A549 (cell line): ENCODE measurements at regions not wholly inside any gene's neighbourhood (a gene's known extent, or its start where the extent isn't known, plus 50 kb on each side); places are given as distances from the start of the nearest gene placed in this dataset.

ENCODE experiments used
- ATAC-seq, 2 experiments: fragments of 200-7000 bp in 1 of 2; fragments of >200 bp in 1 of 2; cut with Nextera tagmentation in 1 of 2; cut with Tn5 transposase in 1 of 2; 3 replicates each; pipeline versions ENCODE4 v1.8.0 to v1.9.1; 2018 to 2020; ENCODE audit warnings: mild to moderate bottlenecking in 1 of 2, moderate library complexity in 1 of 2
- CTCF ChIA-PET: fragments of 300-600 bp; sonication (Branson Sonifier 250); formaldehyde crosslinking; extraction: SDS; loops from one replicate; lab custom pipeline; 2021; ENCODE audit warnings: antibody characterized with exemption, inconsistent platforms; lab: Yijun Ruan, JAX
- POLR2A ChIA-PET: fragments of 350-600 bp; formaldehyde crosslinking; extraction: SDS; loops from one replicate; lab custom pipeline; 2021; ENCODE audit warnings: antibody characterized with exemption, inconsistent platforms; lab: Yijun Ruan, JAX
- DNase-seq, 2 experiments: peaks; one replicate each; pipeline versions ENCODE4 v3.0.0 to v3.0.0-alpha.2; 2011 to 2016; ENCODE audit warnings: low read depth in 1 of 2, low spot score in 1 of 2
- FAIRE-seq: peaks from 2 replicates; lab custom pipeline; 2011; peaks lifted over from hg19 to GRCh38; lab: Jason Lieb, UNC
- H3K27ac ChIP-seq, 2 experiments: fragments of >200 bp; sonication (Bioruptor Twin); formaldehyde crosslinking; 3 replicates each; pipeline ENCODE4 v1.5.1; 2016 to 2017
- H3K4me1 ChIP-seq: fragments of >200 bp; sonication (Bioruptor Twin); formaldehyde crosslinking; 3 replicates; pipeline ENCODE4 v1.6.1; 2016
- H3K4me2 ChIP-seq: fragments of >200 bp; sonication (Bioruptor Twin); formaldehyde crosslinking; 3 replicates; pipeline ENCODE4 v1.6.1; 2016
- H3K4me3 ChIP-seq: fragments of >200 bp; sonication (Bioruptor Twin); formaldehyde crosslinking; 3 replicates; pipeline ENCODE4 v1.5.1; 2016
- H3K9me3 ChIP-seq: fragments of >200 bp; sonication (Bioruptor Twin); formaldehyde crosslinking; 3 replicates; pipeline ENCODE4 v1.6.1; 2016
- CEBPB ChIP-seq, 2 experiments: fragments of >200 bp in 1 of 2; sonication (Bioruptor Twin) in 1 of 2; formaldehyde crosslinking in 1 of 2; IDR thresholded peaks; 2 replicates each; pipeline ENCODE4 v1.6.1; 2012 to 2016
- ELK1 ChIP-seq: fragments of 150-350 bp; IDR thresholded peaks from 2 replicates; pipeline ENCODE4 v1.6.1; 2014; ENCODE audit warnings: low read depth, mild to moderate bottlenecking, low read length
- EP300 ChIP-seq, 2 experiments: fragments of >200 bp; sonication (Bioruptor Twin); formaldehyde crosslinking; IDR thresholded peaks; 2 replicates in 1 of 2; 3 replicates in 1 of 2; pipeline ENCODE4 v1.6.1; 2016 to 2017
- FOSB ChIP-seq: fragments of 250-450 bp; sonication (Bioruptor Pico); IDR thresholded peaks from 2 replicates; pipeline ENCODE4 v1.5.0; 2020; ENCODE audit warnings: mild to moderate bottlenecking, moderate library complexity
- HEYL ChIP-seq: fragments of 250-450 bp; sonication (Bioruptor Pico); IDR thresholded peaks from 2 replicates; pipeline ENCODE4 v1.8.0; 2021; ENCODE audit warnings: mild to moderate bottlenecking, moderate library complexity
- HMGXB4 ChIP-seq: fragments of 250-450 bp; sonication (Bioruptor Pico); IDR thresholded peaks from 2 replicates; pipeline ENCODE4 v1.5.0; 2021; ENCODE audit warnings: mild to moderate bottlenecking, moderate library complexity, borderline replicate concordance
- HOXA7 ChIP-seq: fragments of 250-450 bp; sonication (Bioruptor Pico); IDR thresholded peaks from 2 replicates; pipeline ENCODE4 v1.5.0; 2020; ENCODE audit warnings: mild to moderate bottlenecking, moderate library complexity
- JUN ChIP-seq, 2 experiments: fragments of >200 bp; sonication (Bioruptor Twin); formaldehyde crosslinking; IDR thresholded peaks; 2 replicates in 1 of 2; 3 replicates in 1 of 2; pipeline ENCODE4 v1.6.1; 2016 to 2017
- NFE2L2 ChIP-seq: fragments of 150-350 bp; conservative IDR thresholded peaks from 2 replicates; pipeline ENCODE4 v1.6.1; 2014; ENCODE audit warnings: low read length
- RAD21 ChIP-seq, 2 experiments: fragments of >200 bp in 1 of 2; sonication (Bioruptor Twin) in 1 of 2; formaldehyde crosslinking in 1 of 2; IDR thresholded peaks in 1 of 2; conservative IDR thresholded peaks in 1 of 2; 2 replicates in 1 of 2; 3 replicates in 1 of 2; pipeline ENCODE4 v1.6.1; 2012 to 2018; ENCODE audit warnings: inconsistent platforms in 1 of 2
- RCOR1 ChIP-seq: fragments of 150-350 bp; IDR thresholded peaks from 2 replicates; pipeline ENCODE4 v1.6.1; 2014; ENCODE audit warnings: antibody characterized with exemption, low read length, low read depth
- RFX5 ChIP-seq: fragments of 450-650 bp; IDR thresholded peaks from 2 replicates; pipeline ENCODE4 v1.7.1; 2014; ENCODE audit warnings: antibody characterized with exemption, mild to moderate bottlenecking, moderate library complexity
- USF2 ChIP-seq: fragments of 450-650 bp; IDR thresholded peaks from 2 replicates; pipeline ENCODE4 v1.6.1; 2014; ENCODE audit warnings: antibody characterized with exemption
- ZFP36 ChIP-seq: fragments of 450-650 bp; IDR thresholded peaks from 2 replicates; pipeline ENCODE4 v1.6.1; 2014; ENCODE audit warnings: borderline replicate concordance; ENCODE audit not compliant: partially characterized antibody
- ZNF302 ChIP-seq: fragments of 250-450 bp; sonication (Bioruptor Pico); IDR thresholded peaks from 2 replicates; pipeline ENCODE4 v1.9.0; 2021; ENCODE audit warnings: inconsistent platforms, mild to moderate bottlenecking, moderate library complexity
- WGBS: methylation state at CpG from one replicate; pipeline ENCODE4 v1.1.6; 2017; ENCODE audit errors: missing lambda C conversion rate; 5-methylcytosine and 5-hydroxymethylcytosine counted together
- TF ChIP-seq, protein P1 (sequence below): fragments of >200 bp; sonication (Bioruptor Twin); formaldehyde crosslinking; IDR thresholded peaks from 3 replicates; pipeline ENCODE4 v1.6.1; 2016

DNA sequence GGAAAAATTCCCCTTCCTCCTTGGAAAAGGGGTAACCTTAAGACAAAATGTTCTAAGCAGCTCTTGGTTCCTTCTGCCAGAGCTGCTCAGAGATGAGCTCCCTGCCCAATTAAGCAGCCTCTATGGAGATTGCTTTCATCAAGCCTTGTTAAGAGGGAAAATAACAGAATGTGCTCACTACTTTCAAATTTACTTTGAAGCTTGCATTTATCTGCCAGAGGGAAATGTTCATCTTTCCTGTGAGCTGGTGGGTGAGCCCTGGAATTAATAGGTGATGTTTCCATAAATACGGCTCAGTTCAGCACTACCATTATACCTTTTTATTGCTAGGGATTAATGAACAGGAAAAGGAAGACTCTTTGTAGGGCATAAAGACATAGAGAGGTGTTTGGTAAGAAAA, 549.0 kb downstream of the REEP3 start:
- ATAC-seq (no peak), DNase-seq (no peak), FAIRE-seq (no peak)
- ChIA-PET CTCF (no interaction called here), POLR2A (no interaction called here)
- TF ChIP-seq NFE2L2 (no peak), JUN (IDR thresholded peaks at IDR 0.05) (no peak), USF2 (no peak), CEBPB (IDR thresholded peaks at IDR 0.05) (no peak), HMGXB4 (no peak), HEYL (CRISPR knock-in tag) (no peak), ZNF302 (CRISPR knock-in tag) (no peak), RCOR1 (no peak), ZFP36 (no peak), EP300 (IDR thresholded peaks at IDR 0.05) (no peak), FOSB (CRISPR knock-in tag) (no peak), ELK1 (no peak)
- Histone ChIP-seq H3K4me1 (no peaks in the 10 kb centered on the region), H3K27ac (no peak overlapping the region), H3K9me3 (no peaks in the 10 kb centered on the region; the same call in 2 of the 3 replicates), H3K4me3 (no peak overlapping the region), H3K4me2 (no peak overlapping the region)
- 20% methylated on average over 1 of the region's 1 CpG for WGBS

DNA sequence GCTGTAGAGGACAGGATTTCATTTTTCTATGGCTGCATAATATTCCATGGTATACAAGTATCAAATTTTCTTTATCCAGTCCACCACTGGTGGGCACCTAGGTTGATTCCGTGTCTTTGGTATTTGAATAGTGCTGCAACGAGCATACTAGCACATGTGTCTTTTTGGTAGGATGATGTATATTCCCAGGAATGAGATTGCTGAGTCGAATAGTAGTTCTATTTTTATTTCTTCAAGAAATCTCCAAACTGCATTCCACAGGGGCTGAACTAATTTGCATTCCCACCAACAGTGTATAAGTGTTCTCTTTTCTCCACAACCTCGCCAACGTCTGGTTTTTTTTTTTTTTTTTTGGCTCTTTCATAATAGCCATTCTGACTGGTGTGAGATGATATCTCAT, 550.0 kb downstream of the REEP3 start:
- no peak overlapping the region for H3K4me2 ChIP-seq
- ChIA-PET CTCF (no interaction called here), POLR2A (no interaction called here)
- DNase-seq: no peak
- H3K4me3 ChIP-seq: no peak overlapping the region
- H3K27ac ChIP-seq: no peak overlapping the region
- no peak for TF ChIP-seq HOXA7
- TF ChIP-seq USF2: no peak
- no peak for TF ChIP-seq RFX5
- no peak for TF ChIP-seq HEYL (CRISPR knock-in tag)
- TF ChIP-seq, protein P1, sequence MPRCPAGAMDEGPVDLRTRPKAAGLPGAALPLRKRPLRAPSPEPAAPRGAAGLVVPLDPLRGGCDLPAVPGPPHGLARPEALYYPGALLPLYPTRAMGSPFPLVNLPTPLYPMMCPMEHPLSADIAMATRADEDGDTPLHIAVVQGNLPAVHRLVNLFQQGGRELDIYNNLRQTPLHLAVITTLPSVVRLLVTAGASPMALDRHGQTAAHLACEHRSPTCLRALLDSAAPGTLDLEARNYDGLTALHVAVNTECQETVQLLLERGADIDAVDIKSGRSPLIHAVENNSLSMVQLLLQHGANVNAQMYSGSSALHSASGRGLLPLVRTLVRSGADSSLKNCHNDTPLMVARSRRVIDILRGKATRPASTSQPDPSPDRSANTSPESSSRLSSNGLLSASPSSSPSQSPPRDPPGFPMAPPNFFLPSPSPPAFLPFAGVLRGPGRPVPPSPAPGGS: no peak
- no peaks in the 10 kb centered on the region; the same call in 2 of the 3 replicates for H3K9me3 ChIP-seq
- no peaks in the 10 kb centered on the region for H3K4me1 ChIP-seq
- no peak for ATAC-seq
- FAIRE-seq: no peak
- 0% methylated on average over 5 of the region's 5 CpGs for WGBS

DNA sequence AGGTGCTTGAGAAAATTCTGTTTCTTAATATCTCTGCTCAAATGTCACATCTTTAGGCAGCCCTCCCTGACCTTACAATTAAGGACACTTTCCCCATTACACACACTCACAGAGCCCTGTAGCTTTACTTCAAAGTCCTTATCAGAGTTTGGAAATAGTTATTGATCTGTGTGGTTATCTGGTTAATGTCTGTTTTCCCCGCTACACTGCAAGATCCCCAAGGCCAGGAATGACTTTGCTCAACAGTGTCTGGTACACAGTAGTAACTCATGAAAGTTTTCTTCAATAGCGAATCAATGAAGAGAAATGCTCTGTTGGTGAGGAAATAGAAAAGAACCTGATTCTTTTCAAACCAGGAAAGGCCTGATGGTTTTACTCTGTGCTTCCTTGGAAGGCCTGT, 554.4 kb downstream of the REEP3 start:
- no peaks in the 10 kb centered on the region for H3K4me1 ChIP-seq
- ATAC-seq: no peak
- no peak overlapping the region for H3K4me3 ChIP-seq
- ChIA-PET CTCF (no interaction called here), POLR2A (no interaction called here)
- H3K4me2 ChIP-seq: no peak overlapping the region
- no peaks in the 10 kb centered on the region; the same call in 2 of the 3 replicates for H3K9me3 ChIP-seq
- no peak overlapping the region for H3K27ac ChIP-seq
- no peak for DNase-seq
- no peak for TF ChIP-seq RAD21 (conservative IDR thresholded peaks at IDR 0.05 in 1 of 2, IDR thresholded peaks at IDR 0.05 in 1 of 2)
- no peak for FAIRE-seq
- WGBS: 9% methylated on average over 2 of the region's 2 CpGs
